ENCODE measurements at regions not wholly inside any gene's neighbourhood (a gene's known extent, or its start where the extent isn't known, plus 50 kb on each side); places are given as distances from the start of the nearest gene placed in this dataset.

GRCh38 chr16:60318486-60318885, 1584.4 kb upstream of the GOT2 start:
- no peak overlapping the region for H3K4me3 Mint-ChIP-seq (ENCODE audit: unreplicated experiment)
- no peaks in the 10 kb centered on the region for H3K36me3 Mint-ChIP-seq (ENCODE audit: unreplicated experiment)
- no peak for DNase-seq (ENCODE audit: extremely low spot score, unreplicated experiment)
- H3K27me3 Mint-ChIP-seq (ENCODE audit: unreplicated experiment): peaks cover 3% of the 10 kb centered on the region
- H3K27ac Mint-ChIP-seq (ENCODE audit: unreplicated experiment): no peak overlapping the region
- H3K4me1 Mint-ChIP-seq (ENCODE audit: unreplicated experiment): no peaks in the 10 kb centered on the region
- TF ChIP-seq, protein P1, sequence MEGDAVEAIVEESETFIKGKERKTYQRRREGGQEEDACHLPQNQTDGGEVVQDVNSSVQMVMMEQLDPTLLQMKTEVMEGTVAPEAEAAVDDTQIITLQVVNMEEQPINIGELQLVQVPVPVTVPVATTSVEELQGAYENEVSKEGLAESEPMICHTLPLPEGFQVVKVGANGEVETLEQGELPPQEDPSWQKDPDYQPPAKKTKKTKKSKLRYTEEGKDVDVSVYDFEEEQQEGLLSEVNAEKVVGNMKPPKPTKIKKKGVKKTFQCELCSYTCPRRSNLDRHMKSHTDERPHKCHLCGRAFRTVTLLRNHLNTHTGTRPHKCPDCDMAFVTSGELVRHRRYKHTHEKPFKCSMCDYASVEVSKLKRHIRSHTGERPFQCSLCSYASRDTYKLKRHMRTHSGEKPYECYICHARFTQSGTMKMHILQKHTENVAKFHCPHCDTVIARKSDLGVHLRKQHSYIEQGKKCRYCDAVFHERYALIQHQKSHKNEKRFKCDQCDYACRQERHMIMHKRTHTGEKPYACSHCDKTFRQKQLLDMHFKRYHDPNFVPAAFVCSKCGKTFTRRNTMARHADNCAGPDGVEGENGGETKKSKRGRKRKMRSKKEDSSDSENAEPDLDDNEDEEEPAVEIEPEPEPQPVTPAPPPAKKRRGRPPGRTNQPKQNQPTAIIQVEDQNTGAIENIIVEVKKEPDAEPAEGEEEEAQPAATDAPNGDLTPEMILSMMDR (IDR thresholded peaks at IDR 0.05): no peak
- H3K9me3 Mint-ChIP-seq (ENCODE audit: unreplicated experiment): no peaks in the 10 kb centered on the region

DNA sequence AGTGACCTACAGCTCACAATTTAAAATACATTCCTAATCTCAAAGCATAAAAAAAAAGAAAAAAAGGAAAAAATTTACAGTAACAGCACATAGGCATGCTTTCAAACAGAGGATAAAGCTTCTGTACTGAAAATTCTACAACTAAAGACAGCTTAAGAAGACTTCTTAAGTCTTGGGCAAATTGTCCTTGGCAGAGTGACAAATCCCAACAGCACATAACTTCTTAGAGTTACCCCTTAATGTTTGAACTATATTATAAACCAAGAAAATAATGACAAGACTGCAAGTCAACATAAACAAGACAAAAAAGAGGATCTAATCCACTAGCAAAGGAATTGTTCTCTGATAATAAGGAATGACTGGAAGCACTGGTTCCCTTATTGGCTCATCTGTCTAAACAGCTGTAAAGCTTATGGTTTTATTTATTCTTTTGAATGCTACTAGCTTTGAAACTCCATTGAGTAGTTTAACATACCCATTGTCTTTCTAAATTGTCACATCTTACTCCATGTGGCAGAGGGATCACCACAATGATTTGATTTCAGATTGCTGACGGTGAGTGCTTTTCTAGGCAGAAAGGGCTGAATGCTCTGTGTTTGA, 1576.8 kb upstream of the GOT2 start:
- no peaks in the 10 kb centered on the region for H3K27me3 Mint-ChIP-seq (ENCODE audit: unreplicated experiment)
- no peak overlapping the region for H3K4me3 Mint-ChIP-seq (ENCODE audit: unreplicated experiment)
- H3K9me3 Mint-ChIP-seq (ENCODE audit: unreplicated experiment): no peaks in the 10 kb centered on the region
- TF ChIP-seq, protein P1 (IDR thresholded peaks at IDR 0.05): no peak
- no peaks in the 10 kb centered on the region for H3K36me3 Mint-ChIP-seq (ENCODE audit: unreplicated experiment)
- H3K27ac Mint-ChIP-seq (ENCODE audit: unreplicated experiment): no peak overlapping the region
- no peaks in the 10 kb centered on the region for H3K4me1 Mint-ChIP-seq (ENCODE audit: unreplicated experiment)
- no peak for DNase-seq (ENCODE audit: extremely low spot score, unreplicated experiment)

DNA sequence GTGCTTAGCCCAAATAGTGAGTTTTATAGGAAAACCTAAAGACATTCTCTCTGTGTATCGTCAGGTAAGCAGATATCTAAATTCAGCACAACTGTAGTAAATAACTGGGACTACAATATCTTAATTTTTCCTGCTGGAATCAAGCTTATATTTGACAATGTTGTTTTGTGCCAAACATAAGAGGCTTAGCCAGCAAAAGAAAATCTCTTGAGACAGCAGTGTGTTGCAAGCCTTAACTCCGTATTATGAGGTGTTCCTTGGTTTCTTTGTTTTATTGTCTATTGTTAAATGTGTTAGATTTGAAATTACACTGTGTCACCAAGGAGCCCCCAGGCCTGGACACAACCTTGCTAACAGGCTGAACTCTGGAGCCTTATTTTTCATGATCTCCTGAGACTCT, 1570.6 kb upstream of the GOT2 start:
- Mint-ChIP-seq H3K36me3 (ENCODE audit: unreplicated experiment) (no peaks in the 10 kb centered on the region), H3K9me3 (ENCODE audit: unreplicated experiment) (peaks cover 4% of the 10 kb centered on the region), H3K4me3 (ENCODE audit: unreplicated experiment) (no peak overlapping the region), H3K27me3 (ENCODE audit: unreplicated experiment) (no peaks in the 10 kb centered on the region), H3K27ac (ENCODE audit: unreplicated experiment) (no peak overlapping the region), H3K4me1 (ENCODE audit: unreplicated experiment) (no peaks in the 10 kb centered on the region)
- DNase-seq (ENCODE audit: extremely low spot score, unreplicated experiment): no peak
- TF ChIP-seq, protein P1 (IDR thresholded peaks at IDR 0.05): no peak

GRCh38 chr16:60304066-60304465, 1570.0 kb upstream of the GOT2 start:
- no peaks in the 10 kb centered on the region for H3K36me3 Mint-ChIP-seq (ENCODE audit: unreplicated experiment)
- TF ChIP-seq, protein P1 (IDR thresholded peaks at IDR 0.05): no peak
- H3K27me3 Mint-ChIP-seq (ENCODE audit: unreplicated experiment): no peaks in the 10 kb centered on the region
- H3K4me3 Mint-ChIP-seq (ENCODE audit: unreplicated experiment): no peak overlapping the region
- no peaks in the 10 kb centered on the region for H3K4me1 Mint-ChIP-seq (ENCODE audit: unreplicated experiment)
- no peak overlapping the region for H3K27ac Mint-ChIP-seq (ENCODE audit: unreplicated experiment)
- peaks cover 4% of the 10 kb centered on the region for H3K9me3 Mint-ChIP-seq (ENCODE audit: unreplicated experiment)
- DNase-seq (ENCODE audit: extremely low spot score, unreplicated experiment): no peak

DNA sequence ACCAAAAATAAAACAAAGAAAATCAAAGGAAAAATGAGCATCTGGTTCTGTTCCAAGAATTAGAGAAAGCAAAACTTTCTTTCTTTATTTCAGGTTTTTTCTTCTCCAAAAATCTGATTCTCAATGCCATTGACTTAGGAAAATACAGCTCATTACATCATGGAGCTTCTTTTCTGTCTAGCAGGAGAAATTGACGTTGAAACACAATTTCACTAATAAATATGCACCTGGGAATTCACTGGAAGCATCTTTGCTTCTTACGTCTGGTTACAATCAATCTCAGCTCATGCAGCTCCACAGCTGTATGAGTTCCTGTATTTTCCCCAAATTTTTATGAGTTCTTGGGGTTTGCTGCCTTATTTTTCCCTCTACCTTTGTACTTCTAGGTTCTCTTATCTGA, 1568.6 kb upstream of the GOT2 start:
- TF ChIP-seq, protein P1 (IDR thresholded peaks at IDR 0.05): no peak
- no peak overlapping the region for H3K27ac Mint-ChIP-seq (ENCODE audit: unreplicated experiment)

More for the DNA sequence above, 1568.6 kb upstream of the GOT2 start:
- Mint-ChIP-seq H3K4me3 (ENCODE audit: unreplicated experiment) (no peak overlapping the region), H3K4me1 (ENCODE audit: unreplicated experiment) (no peaks in the 10 kb centered on the region), H3K9me3 (ENCODE audit: unreplicated experiment) (peaks cover 4% of the 10 kb centered on the region), H3K27me3 (ENCODE audit: unreplicated experiment) (no peaks in the 10 kb centered on the region), H3K36me3 (ENCODE audit: unreplicated experiment) (no peaks in the 10 kb centered on the region)
- no peak for DNase-seq (ENCODE audit: extremely low spot score, unreplicated experiment)
